Endothelial cell (in vitro differentiated cells): ENCODE measurements at regions not wholly inside any gene's neighbourhood (a gene's known extent, or its start where the extent isn't known, plus 50 kb on each side); places are given as distances from the start of the nearest gene placed in this dataset.

Experiments used
- DNase-seq: peaks from one replicate; pipeline ENCODE4 v3.0.0; 2021; ENCODE audit warnings: low spot score
- H3K27ac Mint-ChIP-seq: one replicate; pipeline ENCODE4 v1.8.0; 2021; ENCODE audit warnings: mixed read lengths, inconsistent platforms; ENCODE audit not compliant: unreplicated experiment
- H3K27me3 Mint-ChIP-seq: one replicate; pipeline ENCODE4 v1.8.0; 2021; ENCODE audit warnings: mild to moderate bottlenecking, moderate library complexity, mixed read lengths, inconsistent platforms; ENCODE audit not compliant: unreplicated experiment
- H3K36me3 Mint-ChIP-seq: one replicate; pipeline ENCODE4 v1.8.0; 2021; ENCODE audit warnings: mild to moderate bottlenecking, low read depth, mixed read lengths, inconsistent platforms; ENCODE audit not compliant: unreplicated experiment
- H3K4me1 Mint-ChIP-seq: one replicate; pipeline ENCODE4 v1.8.0; 2021; ENCODE audit warnings: mild to moderate bottlenecking, mixed read lengths, inconsistent platforms; ENCODE audit not compliant: unreplicated experiment
- H3K4me3 Mint-ChIP-seq: one replicate; pipeline ENCODE4 v1.8.0; 2021; ENCODE audit warnings: mild to moderate bottlenecking, mixed read lengths, inconsistent platforms; ENCODE audit not compliant: unreplicated experiment
- H3K9me3 Mint-ChIP-seq: one replicate; pipeline ENCODE4 v1.8.0; 2021; ENCODE audit warnings: mixed read lengths, inconsistent platforms; ENCODE audit not compliant: unreplicated experiment
- TF ChIP-seq, protein P1 (sequence below): fragments of 200-600 bp; sonication (generic); IDR thresholded peaks from one replicate; pipeline ENCODE4 v1.5.0; 2021; ENCODE audit warnings: antibody characterized with exemption; ENCODE audit not compliant: unreplicated experiment

DNA sequence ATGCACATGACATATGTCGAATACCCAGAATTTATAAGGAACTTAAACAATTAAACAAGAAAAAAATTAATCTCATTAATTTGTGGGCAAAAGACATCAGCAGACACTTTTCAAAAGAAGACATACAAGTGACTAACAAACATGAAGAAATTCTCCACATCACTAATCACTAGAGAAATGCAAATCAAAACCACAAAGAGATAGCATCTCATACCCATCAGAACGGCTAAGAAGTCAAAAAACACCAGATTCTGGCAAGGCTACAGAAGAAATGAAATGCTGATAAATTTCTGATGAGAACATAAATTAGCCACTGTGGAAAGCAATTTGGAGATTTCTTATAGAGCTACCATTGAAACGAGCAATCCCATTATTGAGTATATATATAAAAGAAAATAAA lies 210.6 kb upstream of the LUZP2 start:
- TF ChIP-seq, protein P1, sequence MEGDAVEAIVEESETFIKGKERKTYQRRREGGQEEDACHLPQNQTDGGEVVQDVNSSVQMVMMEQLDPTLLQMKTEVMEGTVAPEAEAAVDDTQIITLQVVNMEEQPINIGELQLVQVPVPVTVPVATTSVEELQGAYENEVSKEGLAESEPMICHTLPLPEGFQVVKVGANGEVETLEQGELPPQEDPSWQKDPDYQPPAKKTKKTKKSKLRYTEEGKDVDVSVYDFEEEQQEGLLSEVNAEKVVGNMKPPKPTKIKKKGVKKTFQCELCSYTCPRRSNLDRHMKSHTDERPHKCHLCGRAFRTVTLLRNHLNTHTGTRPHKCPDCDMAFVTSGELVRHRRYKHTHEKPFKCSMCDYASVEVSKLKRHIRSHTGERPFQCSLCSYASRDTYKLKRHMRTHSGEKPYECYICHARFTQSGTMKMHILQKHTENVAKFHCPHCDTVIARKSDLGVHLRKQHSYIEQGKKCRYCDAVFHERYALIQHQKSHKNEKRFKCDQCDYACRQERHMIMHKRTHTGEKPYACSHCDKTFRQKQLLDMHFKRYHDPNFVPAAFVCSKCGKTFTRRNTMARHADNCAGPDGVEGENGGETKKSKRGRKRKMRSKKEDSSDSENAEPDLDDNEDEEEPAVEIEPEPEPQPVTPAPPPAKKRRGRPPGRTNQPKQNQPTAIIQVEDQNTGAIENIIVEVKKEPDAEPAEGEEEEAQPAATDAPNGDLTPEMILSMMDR: no peak
- no peak overlapping the region for H3K27ac Mint-ChIP-seq
- H3K4me1 Mint-ChIP-seq: no peaks in the 10 kb centered on the region
- no peaks in the 10 kb centered on the region for H3K36me3 Mint-ChIP-seq
- no peak for DNase-seq
- H3K27me3 Mint-ChIP-seq: peaks cover 4% of the 10 kb centered on the region
- H3K4me3 Mint-ChIP-seq: no peak overlapping the region
- H3K9me3 Mint-ChIP-seq: no peaks in the 10 kb centered on the region

DNA sequence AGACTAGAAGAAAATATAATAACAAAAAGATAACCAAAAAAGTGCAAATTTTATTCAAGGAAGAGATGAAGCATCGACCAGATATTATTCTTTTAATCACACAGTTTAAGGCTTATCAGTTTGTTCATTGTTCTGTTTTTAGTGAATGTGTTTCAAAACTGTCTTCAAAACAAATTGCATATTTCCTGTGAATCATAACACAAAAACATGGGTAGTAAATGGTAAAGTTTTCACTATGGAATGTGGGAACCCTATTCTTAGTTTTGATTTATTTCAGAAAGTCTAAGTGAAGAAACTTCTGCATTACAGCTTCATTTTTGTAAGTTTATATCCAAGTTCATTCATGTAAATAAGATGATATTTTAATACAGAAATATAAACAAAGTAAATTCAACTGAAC lies 207.6 kb upstream of the LUZP2 start:
- DNase-seq: no peak
- Mint-ChIP-seq H3K4me1 (no peaks in the 10 kb centered on the region), H3K27ac (no peak overlapping the region), H3K9me3 (no peaks in the 10 kb centered on the region), H3K27me3 (peaks cover 4% of the 10 kb centered on the region), H3K4me3 (no peak overlapping the region), H3K36me3 (no peaks in the 10 kb centered on the region)
- TF ChIP-seq, protein P1: no peak

DNA sequence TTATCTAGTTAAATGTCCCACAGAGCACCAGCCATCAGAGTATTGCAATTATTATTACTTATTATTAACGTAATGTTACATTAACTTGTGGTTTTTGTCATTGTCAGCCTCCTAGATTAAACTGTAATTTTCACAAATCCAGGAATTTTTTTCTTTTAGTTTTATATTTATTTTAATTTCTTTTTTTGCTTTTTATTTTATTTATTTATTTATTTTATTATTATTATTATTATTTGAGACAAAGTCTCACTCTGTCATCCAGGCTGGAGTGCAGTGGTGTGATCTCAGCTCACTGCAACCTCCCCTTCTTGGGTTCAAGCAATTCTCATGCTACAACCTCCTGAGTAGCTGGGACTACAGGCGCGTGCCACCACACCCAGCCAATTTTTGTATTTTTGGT lies 202.9 kb upstream of the LUZP2 start:
- H3K27ac Mint-ChIP-seq: no peak overlapping the region
- DNase-seq: no peak
- no peaks in the 10 kb centered on the region for H3K4me1 Mint-ChIP-seq
- no peaks in the 10 kb centered on the region for H3K9me3 Mint-ChIP-seq
- H3K27me3 Mint-ChIP-seq: peaks cover 2% of the 10 kb centered on the region
- H3K36me3 Mint-ChIP-seq: no peaks in the 10 kb centered on the region
- TF ChIP-seq, protein P1: no peak
- H3K4me3 Mint-ChIP-seq: no peak overlapping the region

DNA sequence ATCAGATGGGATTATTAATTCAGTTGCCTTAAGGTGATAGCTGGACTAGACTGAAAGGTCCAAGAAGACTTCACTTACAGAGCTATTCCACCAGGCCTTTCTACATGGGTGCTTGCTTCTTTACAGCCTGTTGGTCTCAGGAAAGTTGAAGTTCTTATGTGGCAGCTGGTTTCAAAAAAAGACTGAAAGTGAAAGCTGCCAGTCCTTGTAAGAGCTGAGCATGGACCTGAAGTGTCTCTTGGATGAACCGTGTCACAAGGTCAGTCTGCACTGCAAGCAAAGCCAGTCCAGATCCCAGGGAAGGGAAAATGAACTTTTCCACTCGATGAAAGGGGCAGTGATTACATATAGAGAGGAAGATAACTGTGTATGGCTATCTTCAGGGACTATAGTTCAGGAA lies 201.5 kb upstream of the LUZP2 start:
- H3K4me1 Mint-ChIP-seq: no peaks in the 10 kb centered on the region
- H3K27me3 Mint-ChIP-seq: peaks cover 2% of the 10 kb centered on the region
- DNase-seq: no peak
- no peak overlapping the region for H3K4me3 Mint-ChIP-seq
- TF ChIP-seq, protein P1: no peak
- H3K36me3 Mint-ChIP-seq: no peaks in the 10 kb centered on the region
- no peaks in the 10 kb centered on the region for H3K9me3 Mint-ChIP-seq
- no peak overlapping the region for H3K27ac Mint-ChIP-seq

DNA sequence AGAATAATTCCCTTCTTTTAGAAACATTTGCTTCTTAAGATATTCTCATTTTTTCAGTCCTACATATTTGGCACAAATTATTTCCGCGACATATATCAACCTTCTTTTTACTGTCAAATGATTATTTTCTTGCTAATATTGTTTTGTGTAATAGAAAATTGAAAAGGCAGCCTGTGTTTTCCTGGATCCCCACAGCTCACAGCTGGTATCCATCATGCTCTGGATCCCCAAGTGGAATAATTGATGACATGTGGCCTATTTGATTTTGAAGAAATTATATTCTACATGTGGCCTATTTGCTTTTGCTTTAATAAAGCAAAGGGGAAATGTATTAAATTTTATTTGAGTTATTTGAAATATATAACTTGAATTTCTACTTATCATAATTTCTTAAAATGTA lies 199.4 kb upstream of the LUZP2 start:
- TF ChIP-seq, protein P1: no peak
- no peaks in the 10 kb centered on the region for H3K9me3 Mint-ChIP-seq
- H3K36me3 Mint-ChIP-seq: no peaks in the 10 kb centered on the region
- DNase-seq: no peak
- no peak overlapping the region for H3K4me3 Mint-ChIP-seq
- H3K27ac Mint-ChIP-seq: no peak overlapping the region
- H3K4me1 Mint-ChIP-seq: no peaks in the 10 kb centered on the region
- H3K27me3 Mint-ChIP-seq: no peaks in the 10 kb centered on the region
